GM19467 (cell line): ENCODE measurements at regions not wholly inside any gene's neighbourhood (a gene's known extent, or its start where the extent isn't known, plus 50 kb on each side); places are given as distances from the start of the nearest gene placed in this dataset.
"Not testable (repeated sequence)": the region's sequence is repeated elsewhere in the genome, so short reads cannot be mapped to it uniquely, and the experiment has no call there.

Source experiments
- ATAC-seq: cut with Tn5 transposase; IDR thresholded peaks from one replicate; pipeline ENCODE4 v1.9.1; 2021; ENCODE audit warnings: mild to moderate bottlenecking, moderate library complexity; ENCODE audit not compliant: unreplicated experiment

GRCh38 chr14:105979446-105979845, 453.1 kb downstream of the TMEM121 start:
- ATAC-seq = no peak

DNA sequence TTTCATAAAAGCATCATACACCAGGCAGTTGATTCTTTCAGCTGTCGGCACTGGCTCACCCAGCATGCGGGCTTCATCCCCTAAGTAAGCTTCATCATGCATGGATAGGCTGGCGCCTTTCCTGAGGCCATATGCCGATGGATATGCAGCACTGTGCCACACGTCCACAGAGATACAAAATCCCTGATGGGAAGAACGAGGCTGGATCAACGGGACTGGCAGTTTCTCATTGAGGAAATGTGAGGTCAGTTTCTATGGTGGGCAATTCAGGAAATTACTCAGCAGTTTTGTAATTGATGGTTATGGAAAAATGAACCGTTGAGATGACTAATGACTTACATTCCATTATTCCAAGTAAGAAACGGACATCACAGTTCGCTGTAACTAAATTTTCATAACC, 453.8 kb downstream of the TMEM121 start:
- no peak for ATAC-seq

DNA sequence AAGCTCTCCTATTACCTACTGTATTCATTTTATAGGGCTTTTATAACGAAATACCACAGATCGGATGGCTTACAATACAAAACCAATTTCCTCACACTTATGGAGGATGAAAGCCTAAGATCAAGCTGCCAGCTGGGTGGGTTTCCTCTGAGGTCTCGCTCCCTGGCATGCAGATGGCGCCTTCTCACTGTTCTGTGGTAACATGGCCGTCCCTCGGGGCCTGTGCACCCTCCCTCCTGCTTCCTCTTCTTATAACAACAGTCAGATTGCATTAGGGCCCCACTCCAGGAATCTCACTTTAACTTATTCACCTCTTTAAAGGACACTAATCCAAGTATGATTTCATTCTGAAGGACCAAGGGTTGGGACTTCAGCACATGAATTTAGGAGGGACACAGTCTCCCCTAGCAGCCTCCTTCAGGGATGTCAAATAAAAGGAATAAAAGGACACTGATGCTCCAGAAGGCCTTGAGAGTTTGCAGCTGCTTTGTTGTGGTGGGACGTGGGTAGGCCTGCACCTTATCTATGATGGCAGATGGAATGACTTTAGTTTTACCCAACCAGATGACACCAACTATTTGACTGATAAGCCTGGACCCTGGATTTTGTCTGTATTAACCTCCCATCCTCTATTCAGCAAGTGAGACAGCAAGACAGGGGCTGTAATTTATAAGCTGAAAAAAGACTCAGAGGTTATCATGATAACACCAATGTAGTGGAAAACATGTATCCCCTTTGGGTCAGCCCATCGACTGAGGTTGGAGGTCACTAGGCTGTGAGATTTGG, 455.3 kb downstream of the TMEM121 start:
- ATAC-seq = not testable (repeated sequence)

- no peak for ATAC-seq
Measured at GRCh38 chr14:105982664-105983063, 456.3 kb downstream of the TMEM121 start.

DNA sequence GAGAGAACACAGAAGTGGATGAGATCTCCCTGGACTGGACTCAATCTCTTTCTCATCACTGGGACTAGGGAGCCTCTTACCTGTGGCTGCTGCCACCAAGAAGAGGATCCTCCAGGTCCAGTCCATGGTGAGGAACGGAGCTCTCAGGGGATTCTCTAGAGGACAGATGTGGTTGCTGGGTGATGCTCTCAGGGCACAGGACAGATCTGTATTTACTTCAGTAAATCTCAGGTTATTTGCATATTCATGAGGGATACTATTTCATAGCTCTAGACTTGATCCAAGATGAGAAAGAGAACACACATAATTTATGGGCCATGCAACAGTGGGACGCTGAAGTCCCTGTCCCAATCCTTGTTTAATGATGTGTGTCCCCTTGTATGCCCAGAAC, 460.5 kb downstream of the TMEM121 start:
- ATAC-seq = no peak

GRCh38 chr14:105987563-105987962, 461.2 kb downstream of the TMEM121 start:
- ATAC-seq = no peak

- ATAC-seq = no peak
Measured at GRCh38 chr14:105989566-105990302, 463.4 kb downstream of the TMEM121 start.

DNA sequence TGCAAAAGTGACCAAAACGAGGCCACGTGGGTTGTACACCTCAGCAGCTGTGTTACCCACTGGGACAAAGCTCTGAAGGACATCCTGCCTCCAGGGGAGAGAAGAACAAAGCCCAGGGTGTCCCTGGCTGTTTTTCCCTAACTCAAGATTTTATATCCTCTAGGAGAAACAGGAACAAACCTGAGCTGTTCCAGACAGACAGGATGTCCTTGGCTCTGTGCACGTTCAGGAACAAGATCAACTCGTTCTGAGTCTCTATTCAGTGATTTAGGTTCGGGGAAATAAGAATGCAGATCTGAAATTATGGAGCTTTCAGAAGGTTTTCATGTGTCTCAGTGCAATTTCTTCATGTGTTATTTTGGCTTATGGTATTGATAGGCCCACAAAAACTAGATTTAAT, 465.3 kb downstream of the TMEM121 start:
- ATAC-seq = not testable (repeated sequence)

- ATAC-seq = no peak
Measured at GRCh38 chr14:105993814-105994213, 467.4 kb downstream of the TMEM121 start.

DNA sequence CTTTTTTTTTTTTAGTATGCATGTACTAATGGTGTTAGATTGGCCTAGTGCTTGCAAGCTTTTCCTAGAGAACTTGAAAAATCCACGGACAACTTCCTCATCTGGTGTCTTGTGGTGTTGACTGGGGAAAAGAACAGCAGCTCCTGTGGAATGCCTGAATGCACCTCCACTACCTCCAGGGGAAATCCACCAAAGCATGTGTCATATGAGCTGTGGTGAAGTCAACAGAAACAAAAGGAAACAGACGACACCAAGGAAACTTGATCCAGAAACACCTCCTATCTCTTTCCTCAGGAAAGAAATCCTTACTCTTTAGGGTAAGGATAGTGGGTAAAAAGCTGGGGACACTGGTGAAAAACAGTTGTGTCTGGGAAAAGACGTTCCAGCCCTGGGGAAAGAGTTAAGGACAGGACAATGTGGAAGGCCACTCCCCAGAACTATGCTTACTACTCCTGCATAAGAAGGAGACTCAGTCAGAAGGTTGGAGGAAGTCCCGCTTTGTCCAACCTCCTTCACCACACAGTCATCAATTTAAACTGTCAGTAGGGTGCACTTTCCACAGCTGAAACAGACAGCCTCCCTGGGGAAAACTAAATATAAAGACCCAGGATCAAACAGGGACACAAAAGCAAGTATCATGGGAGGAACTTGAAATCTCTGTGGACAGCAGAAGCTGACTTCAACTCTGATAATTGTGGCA, 468.8 kb downstream of the TMEM121 start:
- ATAC-seq = not testable (repeated sequence)

- not testable (repeated sequence) for ATAC-seq
Measured at GRCh38 chr14:105998597-105998996, 472.2 kb downstream of the TMEM121 start.

- peak; percentile 42 for ATAC-seq
Measured at GRCh38 chr14:105999361-106000028, 473.1 kb downstream of the TMEM121 start.

GRCh38 chr14:106000029-106000511, 473.7 kb downstream of the TMEM121 start:
- ATAC-seq = peak; percentile 60

DNA sequence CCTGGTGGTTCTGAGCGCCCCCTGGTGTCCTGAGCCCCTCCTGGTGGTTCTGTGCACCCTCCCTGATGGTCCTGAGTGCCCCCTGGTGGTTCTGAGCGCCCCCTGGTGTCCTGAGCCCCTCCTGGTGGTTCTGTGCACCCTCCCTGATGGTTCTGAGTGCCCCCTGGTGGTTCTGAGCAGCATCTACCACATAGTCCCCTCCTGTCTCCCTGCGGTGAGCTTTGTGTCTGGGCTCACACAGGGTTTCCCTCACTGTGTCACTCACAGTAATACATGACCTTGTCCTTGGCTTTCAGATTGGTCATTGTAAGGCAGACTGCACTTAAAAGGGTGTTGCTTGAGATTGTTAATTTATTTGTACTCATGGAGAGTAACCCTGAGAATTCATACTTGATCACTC, 474.9 kb downstream of the TMEM121 start:
- ATAC-seq = not testable (repeated sequence)

DNA sequence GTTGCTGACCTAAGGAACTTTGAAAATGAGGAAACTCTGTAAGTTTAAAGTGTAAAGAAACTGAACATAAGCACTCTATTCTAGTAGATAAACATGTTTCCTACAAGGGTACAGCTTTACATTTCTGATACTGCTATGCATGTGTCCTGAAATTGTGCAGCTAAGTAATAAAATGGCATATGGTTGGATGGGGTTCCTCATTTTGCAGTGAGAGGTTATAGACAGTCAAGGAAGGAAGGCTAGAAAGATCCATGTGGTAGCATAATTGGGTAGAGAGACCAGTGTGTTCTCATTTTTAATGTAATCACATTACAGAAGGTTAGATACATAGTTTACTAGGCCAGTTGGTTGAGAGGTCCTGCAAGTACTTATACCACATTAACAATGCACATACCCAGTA, 477.0 kb downstream of the TMEM121 start:
- ATAC-seq = no peak

GRCh38 chr14:106004937-106005795, 478.8 kb downstream of the TMEM121 start:
- not testable (repeated sequence) for ATAC-seq

DNA sequence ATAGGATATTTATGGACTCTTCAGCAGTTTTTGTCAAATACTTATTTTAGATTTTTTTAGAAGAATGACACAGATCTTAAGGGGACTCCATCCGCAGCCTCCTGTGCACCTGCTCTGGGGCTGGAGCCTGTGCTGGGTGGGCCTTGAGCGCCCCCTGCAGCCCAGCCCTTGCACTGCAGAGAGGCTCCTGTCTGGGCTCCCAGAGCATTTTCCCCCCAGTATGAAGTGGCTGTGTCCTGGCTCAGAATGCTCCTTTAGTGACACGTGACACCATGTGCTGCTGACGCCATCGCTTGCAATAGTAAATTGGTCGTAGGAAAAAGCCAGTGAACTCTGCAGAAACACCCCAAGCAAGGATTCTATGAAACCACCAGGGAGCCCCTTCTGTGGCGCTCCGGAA, 479.7 kb downstream of the TMEM121 start:
- not testable (repeated sequence) for ATAC-seq

DNA sequence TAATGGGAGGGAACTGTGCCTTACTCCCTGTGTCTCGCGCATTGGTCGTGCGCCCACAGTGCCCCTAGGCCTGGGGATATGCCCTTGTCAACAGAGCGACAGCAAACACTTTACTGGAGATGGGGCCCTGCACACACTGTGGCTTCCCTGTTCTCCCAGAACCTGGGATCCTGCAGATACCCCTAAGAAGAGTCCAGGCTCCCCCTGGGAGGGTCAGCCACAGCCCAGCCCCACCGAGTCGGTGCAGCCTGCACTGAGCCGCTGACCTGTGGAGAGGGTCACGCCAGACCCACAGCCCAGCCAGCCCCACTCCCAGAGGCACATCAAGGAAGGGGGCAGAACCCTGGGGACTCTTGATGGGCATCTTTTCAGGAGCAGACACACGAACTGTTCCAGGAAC, 480.3 kb downstream of the TMEM121 start:
- ATAC-seq = not testable (repeated sequence)

DNA sequence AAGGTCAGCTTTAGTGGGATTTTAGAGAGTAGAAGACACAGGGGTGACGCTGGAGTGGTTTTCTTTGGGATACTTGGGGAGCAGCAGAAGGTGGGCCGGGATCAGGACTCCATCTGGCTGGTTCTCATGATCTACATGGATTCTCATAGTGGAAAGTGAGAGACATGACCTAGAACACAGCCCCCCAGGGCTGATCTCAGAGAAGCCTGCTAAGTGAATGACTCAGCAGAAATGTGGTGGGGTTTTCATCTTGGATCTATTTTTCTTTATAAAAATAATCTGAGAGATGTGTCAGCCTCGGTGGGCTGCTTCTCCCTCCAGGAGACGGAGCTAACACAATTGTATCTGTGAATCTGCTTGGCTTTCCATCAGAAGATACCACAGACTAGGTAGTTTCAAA, 484.4 kb downstream of the TMEM121 start:
- no peak for ATAC-seq
